ENCODE measurements at regions not wholly inside any gene's neighbourhood (a gene's known extent, or its start where the extent isn't known, plus 50 kb on each side); places are given as distances from the start of the nearest gene placed in this dataset.

- TF ChIP-seq CTCF (IDR thresholded peaks at IDR 0.05; ENCODE audit: low read depth, low read length): no peak
- TF ChIP-seq POLR2A (IDR thresholded peaks at IDR 0.05; ENCODE audit: extremely low read depth, insufficient read length): no peak
- no peak for TF ChIP-seq MAX (IDR thresholded peaks at IDR 0.05; ENCODE audit: low read depth, low read length)
- no peak for TF ChIP-seq MYC (IDR thresholded peaks at IDR 0.05; ENCODE audit: low read depth, low read length)
These were observed 843.2 kb downstream of the AMY1C start for GRCh38 chr1:104592926-104593325.
